AG10803 (cell line): ENCODE measurements at regions not wholly inside any gene's neighbourhood (a gene's known extent, or its start where the extent isn't known, plus 50 kb on each side); places are given as distances from the start of the nearest gene placed in this dataset.
A peak's percentile ranks its signal among the peaks of the same experiment; 100 is the strongest.

ENCODE experiments used
- DNase-seq: peaks from one replicate; pipeline ENCODE4 v3.0.0; 2010; ENCODE audit warnings: low read depth
- H3K4me3 ChIP-seq: 2 replicates; pipeline ENCODE4 v1.5.1; 2011; ENCODE audit warnings: mild to moderate bottlenecking, low read length, control low read depth
- TF ChIP-seq, protein P1 (sequence below): conservative IDR thresholded peaks from 2 replicates; pipeline ENCODE4 v1.5.1; 2011; ENCODE audit warnings: mild to moderate bottlenecking, low read length, control low read depth, inconsistent platforms

GRCh38 chr1:81006502-81006901 lies 794.2 kb upstream of the ADGRL2 start:
- TF ChIP-seq, protein P1, sequence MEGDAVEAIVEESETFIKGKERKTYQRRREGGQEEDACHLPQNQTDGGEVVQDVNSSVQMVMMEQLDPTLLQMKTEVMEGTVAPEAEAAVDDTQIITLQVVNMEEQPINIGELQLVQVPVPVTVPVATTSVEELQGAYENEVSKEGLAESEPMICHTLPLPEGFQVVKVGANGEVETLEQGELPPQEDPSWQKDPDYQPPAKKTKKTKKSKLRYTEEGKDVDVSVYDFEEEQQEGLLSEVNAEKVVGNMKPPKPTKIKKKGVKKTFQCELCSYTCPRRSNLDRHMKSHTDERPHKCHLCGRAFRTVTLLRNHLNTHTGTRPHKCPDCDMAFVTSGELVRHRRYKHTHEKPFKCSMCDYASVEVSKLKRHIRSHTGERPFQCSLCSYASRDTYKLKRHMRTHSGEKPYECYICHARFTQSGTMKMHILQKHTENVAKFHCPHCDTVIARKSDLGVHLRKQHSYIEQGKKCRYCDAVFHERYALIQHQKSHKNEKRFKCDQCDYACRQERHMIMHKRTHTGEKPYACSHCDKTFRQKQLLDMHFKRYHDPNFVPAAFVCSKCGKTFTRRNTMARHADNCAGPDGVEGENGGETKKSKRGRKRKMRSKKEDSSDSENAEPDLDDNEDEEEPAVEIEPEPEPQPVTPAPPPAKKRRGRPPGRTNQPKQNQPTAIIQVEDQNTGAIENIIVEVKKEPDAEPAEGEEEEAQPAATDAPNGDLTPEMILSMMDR, result no peak
- no peak overlapping the region for H3K4me3 ChIP-seq
- DNase-seq, result no peak

DNA sequence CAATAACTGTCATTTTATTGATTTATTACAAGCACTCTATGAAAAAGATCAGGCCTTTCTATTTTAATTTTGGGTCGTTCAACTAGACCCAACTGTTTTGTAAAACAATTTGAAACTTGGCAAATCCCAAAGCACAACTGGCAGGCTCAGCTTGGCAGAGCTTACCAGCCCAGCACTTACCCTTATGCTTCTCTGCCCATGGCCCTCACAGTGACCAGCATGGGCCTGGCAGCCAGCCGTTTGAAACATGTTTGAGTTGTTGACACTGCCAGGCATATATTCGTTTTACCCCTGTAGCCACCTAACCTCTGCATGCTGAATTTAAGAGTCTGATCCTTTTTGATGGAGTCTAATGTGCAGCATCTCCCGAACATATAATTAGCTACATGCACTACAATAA lies 796.7 kb upstream of the ADGRL2 start:
- TF ChIP-seq, protein P1, result no peak
- DNase-seq, result no peak
- no peak overlapping the region for H3K4me3 ChIP-seq

DNA sequence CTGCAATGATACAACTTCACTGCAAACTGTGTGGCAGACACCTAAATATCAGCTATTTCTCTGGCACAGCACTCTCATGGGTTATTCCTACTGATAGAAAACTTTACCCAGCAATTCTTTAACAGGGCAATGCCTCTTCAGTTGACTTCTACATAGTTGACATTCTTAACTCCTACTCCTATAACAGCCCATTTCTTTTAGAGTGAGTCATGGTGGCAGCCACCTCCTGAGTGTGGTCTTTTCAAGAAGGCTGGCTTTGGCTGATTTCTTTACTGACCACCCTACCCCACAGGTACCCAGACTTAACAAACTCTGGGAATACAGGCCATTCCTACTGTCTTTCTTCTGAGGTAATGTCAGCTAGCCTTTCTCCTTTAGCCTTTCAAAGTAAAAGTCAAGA lies 805.8 kb upstream of the ADGRL2 start:
- DNase-seq, result no peak
- no peak overlapping the region for H3K4me3 ChIP-seq
- TF ChIP-seq, protein P1, result no peak

DNA sequence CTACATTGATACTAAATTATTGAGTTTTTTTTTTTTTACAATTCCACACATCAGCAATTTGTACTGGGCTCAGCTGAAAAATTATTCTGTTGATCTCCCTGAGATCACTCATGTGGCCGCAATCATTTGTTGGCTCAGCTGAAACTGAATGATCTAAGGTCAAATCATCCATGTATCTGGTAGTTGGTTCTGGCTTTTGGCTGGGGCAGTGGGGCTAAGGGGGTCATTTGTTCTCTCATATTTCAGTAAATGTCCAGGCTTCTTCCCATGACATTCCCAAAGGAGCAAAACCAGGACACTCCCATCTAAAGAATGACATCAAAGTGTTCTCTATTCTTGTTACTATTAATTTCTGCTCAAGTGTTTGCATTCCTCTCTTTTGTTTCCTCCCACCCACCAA lies 806.7 kb upstream of the ADGRL2 start:
- TF ChIP-seq, protein P1, result no peak

GRCh38 chr1:80993154-80993980 lies 807.4 kb upstream of the ADGRL2 start:
- no peak overlapping the region for H3K4me3 ChIP-seq
- DNase-seq, result no peak
- TF ChIP-seq, protein P1, result no peak

More for the DNA sequence above, 806.7 kb upstream of the ADGRL2 start:
- DNase-seq, result no peak
- no peak overlapping the region for H3K4me3 ChIP-seq

DNA sequence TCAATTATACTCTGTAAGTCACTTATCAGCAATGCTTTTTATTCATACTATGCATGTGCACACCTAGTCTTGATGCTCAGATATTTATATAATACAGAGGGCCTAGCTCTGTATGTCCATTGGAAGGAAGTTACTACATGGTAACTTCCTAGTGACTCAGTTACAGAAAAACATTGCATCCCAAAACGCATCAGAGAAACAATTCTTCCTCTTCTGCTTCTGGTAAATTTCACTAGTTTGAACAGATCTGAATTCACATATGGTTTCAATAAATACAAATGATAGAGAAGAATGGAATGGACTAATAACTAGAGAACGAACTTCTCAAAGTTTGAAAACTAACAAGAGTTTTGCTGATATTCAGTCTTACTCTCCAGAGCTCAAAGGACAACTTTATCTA lies 811.3 kb upstream of the ADGRL2 start:
- DNase-seq, result peak; percentile 0
- TF ChIP-seq, protein P1, result no peak

DNA sequence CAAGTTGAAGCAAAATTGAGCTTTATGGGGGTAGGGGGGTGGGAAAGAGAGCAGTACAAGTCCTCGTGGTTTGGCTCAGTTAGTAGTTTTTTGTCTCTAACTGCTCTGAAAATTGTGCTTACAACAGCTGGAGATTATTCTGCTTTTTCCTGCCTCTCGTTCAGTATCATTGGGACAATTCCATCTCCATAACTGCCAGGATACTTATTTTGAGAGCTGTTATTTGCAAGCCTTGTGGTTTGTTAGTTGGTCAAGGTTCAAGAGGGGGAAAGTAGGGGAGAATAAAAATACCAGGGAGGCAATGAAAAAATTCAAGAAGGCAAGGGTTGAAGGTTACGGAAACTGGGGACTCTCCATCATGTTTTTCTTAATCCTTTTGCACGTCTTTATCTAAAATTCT lies 811.8 kb upstream of the ADGRL2 start:
- no peak overlapping the region for H3K4me3 ChIP-seq
- peak; percentile 0 for DNase-seq
- TF ChIP-seq, protein P1, result no peak

More for the DNA sequence above, 811.3 kb upstream of the ADGRL2 start:
- no peak overlapping the region for H3K4me3 ChIP-seq
